ENCODE measurements at regions not wholly inside any gene's neighbourhood (a gene's known extent, or its start where the extent isn't known, plus 50 kb on each side); places are given as distances from the start of the nearest gene placed in this dataset.

DNA sequence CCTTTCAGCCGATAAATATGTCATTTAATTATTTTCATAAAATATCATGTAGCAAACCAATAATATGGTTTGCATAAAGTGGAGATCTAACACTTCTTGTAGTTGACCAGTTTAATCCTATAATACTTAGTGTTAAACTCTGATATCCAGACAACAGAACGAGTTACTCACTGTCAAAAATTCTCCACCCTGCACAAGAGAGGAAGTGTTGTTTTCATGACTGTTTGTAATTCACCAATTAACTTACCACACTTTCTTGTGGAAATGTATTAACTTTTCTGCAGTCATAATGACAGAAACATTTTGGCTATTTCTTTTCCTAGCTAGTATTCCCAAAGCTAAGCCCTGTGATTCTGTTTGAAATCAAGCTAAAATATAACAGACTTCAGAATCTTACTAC, 555.3 kb upstream of the FTMT start:
- H3K27me3 ChIP-seq = no peaks in the 10 kb centered on the region
- H3K36me3 ChIP-seq = no peaks in the 10 kb centered on the region
- TF ChIP-seq EP300 (IDR thresholded peaks at IDR 0.05) = no peak
- H3K9me3 ChIP-seq = no peaks in the 10 kb centered on the region
- no peak for ATAC-seq
- H3K4me1 ChIP-seq = no peaks in the 10 kb centered on the region
- 56 to 73% methylated on average over 2 of the region's 2 CpGs for WGBS, 2 donors (ENCODE audit: low coverage in 1 of 2)
- no peak overlapping the region for H3K4me3 ChIP-seq
- H3K27ac ChIP-seq = no peak overlapping the region

DNA sequence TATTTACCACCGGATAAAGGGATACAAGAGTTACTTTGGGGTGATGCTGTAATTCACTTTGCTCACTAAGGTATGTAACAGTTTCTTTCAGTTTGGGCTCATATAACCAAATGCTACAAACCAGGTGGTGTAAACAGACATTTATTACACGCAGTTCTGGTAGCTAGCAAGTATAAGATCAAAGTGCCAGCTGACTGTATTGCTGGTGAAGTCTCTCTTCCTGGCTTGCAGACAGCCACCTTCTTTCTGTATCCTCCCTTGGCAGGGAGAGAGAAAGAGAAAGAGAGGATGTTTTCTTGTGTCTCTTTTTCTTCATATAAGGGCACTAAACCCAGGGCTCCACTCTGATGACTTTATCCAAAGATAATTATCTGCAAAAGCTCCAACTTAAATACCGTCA, 552.5 kb upstream of the FTMT start:
- Histone ChIP-seq H3K27ac (no peak overlapping the region), H3K9me3 (no peaks in the 10 kb centered on the region), H3K36me3 (no peaks in the 10 kb centered on the region), H3K4me1 (no peaks in the 10 kb centered on the region), H3K4me3 (no peak overlapping the region), H3K27me3 (no peaks in the 10 kb centered on the region)
- no peak for ATAC-seq
- TF ChIP-seq EP300 (IDR thresholded peaks at IDR 0.05) (no peak), POLR2A (IDR thresholded peaks at IDR 0.05) (no peak), POLR2AphosphoS5 (IDR thresholded peaks at IDR 0.05) (no peak)
- TF ChIP-seq, protein P1, sequence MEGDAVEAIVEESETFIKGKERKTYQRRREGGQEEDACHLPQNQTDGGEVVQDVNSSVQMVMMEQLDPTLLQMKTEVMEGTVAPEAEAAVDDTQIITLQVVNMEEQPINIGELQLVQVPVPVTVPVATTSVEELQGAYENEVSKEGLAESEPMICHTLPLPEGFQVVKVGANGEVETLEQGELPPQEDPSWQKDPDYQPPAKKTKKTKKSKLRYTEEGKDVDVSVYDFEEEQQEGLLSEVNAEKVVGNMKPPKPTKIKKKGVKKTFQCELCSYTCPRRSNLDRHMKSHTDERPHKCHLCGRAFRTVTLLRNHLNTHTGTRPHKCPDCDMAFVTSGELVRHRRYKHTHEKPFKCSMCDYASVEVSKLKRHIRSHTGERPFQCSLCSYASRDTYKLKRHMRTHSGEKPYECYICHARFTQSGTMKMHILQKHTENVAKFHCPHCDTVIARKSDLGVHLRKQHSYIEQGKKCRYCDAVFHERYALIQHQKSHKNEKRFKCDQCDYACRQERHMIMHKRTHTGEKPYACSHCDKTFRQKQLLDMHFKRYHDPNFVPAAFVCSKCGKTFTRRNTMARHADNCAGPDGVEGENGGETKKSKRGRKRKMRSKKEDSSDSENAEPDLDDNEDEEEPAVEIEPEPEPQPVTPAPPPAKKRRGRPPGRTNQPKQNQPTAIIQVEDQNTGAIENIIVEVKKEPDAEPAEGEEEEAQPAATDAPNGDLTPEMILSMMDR (IDR thresholded peaks at IDR 0.05) = no peak
- WGBS, 2 donors (ENCODE audit: low coverage in 1 of 2) = 80 to 87% methylated on average over 3 of the region's 3 CpGs

DNA sequence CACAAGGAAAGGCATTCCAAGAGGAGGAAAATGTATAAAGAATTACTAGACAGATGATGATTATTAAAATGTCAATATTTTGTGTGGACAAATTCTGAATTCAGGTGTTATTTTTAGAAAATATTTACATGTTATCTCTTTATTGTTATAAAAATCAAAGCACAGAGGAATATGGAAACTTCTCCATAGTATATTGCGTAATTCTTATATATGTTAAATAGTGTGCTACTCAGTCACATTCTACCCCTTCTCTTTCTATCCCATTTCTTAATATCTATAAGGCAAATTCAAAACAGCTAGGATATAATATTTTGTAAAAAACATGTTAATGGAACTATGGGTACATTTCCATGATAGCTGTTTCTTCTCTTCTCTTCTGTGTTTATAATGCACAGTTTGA, 546.8 kb upstream of the FTMT start:
- Histone ChIP-seq H3K27me3 (no peaks in the 10 kb centered on the region), H3K4me1 (no peaks in the 10 kb centered on the region), H3K36me3 (no peaks in the 10 kb centered on the region), H3K4me3 (no peak overlapping the region), H3K9me3 (no peaks in the 10 kb centered on the region), H3K27ac (no peak overlapping the region)
- ATAC-seq = no peak
- 83 to 91% methylated on average over 1 of the region's 1 CpG for WGBS, 2 donors (ENCODE audit: low coverage in 1 of 2)
- no peak for TF ChIP-seq EP300 (IDR thresholded peaks at IDR 0.05)

DNA sequence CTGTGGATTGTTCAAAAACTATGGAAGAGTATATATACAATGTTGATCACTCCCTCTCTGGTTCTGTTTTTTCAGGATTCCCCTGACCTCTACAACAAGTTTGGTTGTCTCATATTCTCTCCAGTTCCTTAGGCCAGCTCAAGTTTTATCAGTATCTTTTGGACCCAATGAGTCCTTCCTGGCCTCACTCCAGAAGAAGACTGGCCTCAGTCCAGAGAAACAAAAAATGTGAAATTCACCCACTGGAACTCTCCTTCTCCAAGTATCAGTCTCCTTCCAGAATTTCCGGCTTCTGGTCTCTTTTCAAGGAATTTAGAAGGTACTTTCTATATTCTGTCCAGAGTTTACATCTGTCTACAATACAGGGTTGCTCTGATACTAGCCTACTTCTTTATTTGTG, 537.8 kb upstream of the FTMT start:
- Histone ChIP-seq H3K4me3 (no peak overlapping the region), H3K27me3 (no peaks in the 10 kb centered on the region), H3K27ac (no peak overlapping the region), H3K36me3 (no peaks in the 10 kb centered on the region), H3K4me1 (no peaks in the 10 kb centered on the region), H3K9me3 (peaks cover 0 to 4% (median 0%) of the 10 kb centered on the region in 3 donors)
- TF ChIP-seq EP300 (IDR thresholded peaks at IDR 0.05) (no peak), POLR2AphosphoS5 (IDR thresholded peaks at IDR 0.05) (no peak), POLR2A (IDR thresholded peaks at IDR 0.05) (no peak)
- TF ChIP-seq, protein P1 (IDR thresholded peaks at IDR 0.05) = no peak
- ATAC-seq = no peak
- 63 to 77% methylated on average over 1 of the region's 1 CpG for WGBS, 2 donors (ENCODE audit: low coverage in 1 of 2)

- TF ChIP-seq POLR2A (IDR thresholded peaks at IDR 0.05) (no peak), EP300 (IDR thresholded peaks at IDR 0.05) (no peak), POLR2AphosphoS5 (IDR thresholded peaks at IDR 0.05) (no peak)
- TF ChIP-seq, protein P1 (IDR thresholded peaks at IDR 0.05) = no peak
- 56% methylated on average over 1 of the region's 1 CpG; no CpG with 5 or more reads in 1 of the 2 donors for WGBS, 2 donors (ENCODE audit: low coverage in 1 of 2)
Observed at GRCh38 chr5:121315786-121316185, 535.9 kb upstream of the FTMT start.

DNA sequence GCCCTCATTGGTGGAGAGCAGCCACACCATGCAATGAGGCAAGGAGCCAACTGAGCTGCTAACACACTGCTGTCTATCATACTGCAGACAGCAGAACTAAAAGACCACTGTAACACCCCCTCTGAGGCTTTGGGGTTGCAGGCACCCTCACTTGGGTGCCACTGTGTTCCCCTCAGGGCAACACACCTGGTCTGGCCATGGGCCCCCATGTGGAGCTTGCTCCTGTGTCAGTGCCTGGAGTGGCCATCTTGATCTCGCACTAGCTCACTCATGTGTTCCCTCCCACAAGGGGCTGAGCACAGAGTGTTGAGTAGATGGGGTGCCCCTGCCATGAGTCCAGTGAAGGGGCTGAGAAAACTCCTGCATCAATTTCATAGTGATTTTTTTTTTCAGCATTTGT, 532.4 kb upstream of the FTMT start:
- peak; percentile 28 for ATAC-seq

More at GRCh38 chr5:121315786-121316185, 535.9 kb upstream of the FTMT start:
- H3K36me3 ChIP-seq = no peaks in the 10 kb centered on the region
- peaks cover 0 to 4% (median 0%) of the 10 kb centered on the region in 3 donors for H3K9me3 ChIP-seq
- no peak overlapping the region for H3K4me3 ChIP-seq
- H3K27ac ChIP-seq = no peak overlapping the region
- H3K4me1 ChIP-seq = no peaks in the 10 kb centered on the region
- no peaks in the 10 kb centered on the region for H3K27me3 ChIP-seq
- ATAC-seq = no peak

More for the DNA sequence above, 532.4 kb upstream of the FTMT start:
- no peaks in the 10 kb centered on the region for H3K36me3 ChIP-seq
- H3K27ac ChIP-seq = no peak overlapping the region
- H3K9me3 ChIP-seq = no peaks in the 10 kb centered on the region
- no peaks in the 10 kb centered on the region for H3K4me1 ChIP-seq
- 89% methylated on average over 1 of the region's 1 CpG; no CpG with 5 or more reads in 1 of the 2 donors for WGBS, 2 donors (ENCODE audit: low coverage in 1 of 2)
- H3K4me3 ChIP-seq = no peak overlapping the region
- TF ChIP-seq, protein P1 (IDR thresholded peaks at IDR 0.05) = no peak
- TF ChIP-seq POLR2AphosphoS5 (IDR thresholded peaks at IDR 0.05) = no peak
- no peak for TF ChIP-seq POLR2A (IDR thresholded peaks at IDR 0.05)
- TF ChIP-seq EP300 (IDR thresholded peaks at IDR 0.05) = no peak
- no peaks in the 10 kb centered on the region for H3K27me3 ChIP-seq
